ENCODE measurements at regions not wholly inside any gene's neighbourhood (a gene's known extent, or its start where the extent isn't known, plus 50 kb on each side); places are given as distances from the start of the nearest gene placed in this dataset.

- TF ChIP-seq UBTF (IDR thresholded peaks at IDR 0.05; ENCODE audit: borderline replicate concordance in 1 of 2, low read depth in 2 of 2, low read length in 2 of 2) (peak; percentile 48 to 92; a peak in 2 of 4 replicates), CTBP1 (IDR thresholded peaks at IDR 0.05; ENCODE audit: borderline replicate concordance) (peak; percentile 30; the same call in 1 of the 2 replicates), POLR2A (conservative IDR thresholded peaks at IDR 0.05) (peak; percentile 67), GATAD2B (IDR thresholded peaks at IDR 0.05; ENCODE audit: borderline replicate concordance) (peak; percentile 35; the same call in 1 of the 2 replicates), SAFB (IDR thresholded peaks at IDR 0.05; ENCODE audit: borderline replicate concordance, low read depth, low read length) (peak; percentile 98), MECOM (CRISPR knock-in tag; IDR thresholded peaks at IDR 0.05) (no peak), ZNF395 (CRISPR knock-in tag; IDR thresholded peaks at IDR 0.05) (peak; percentile 61; the same call in 1 of the 2 replicates), ZKSCAN8 (CRISPR knock-in tag; IDR thresholded peaks at IDR 0.05) (no peak)
Measured at GRCh38 chr22:12601870-12602779, 2925.9 kb upstream of the OR11H1 start (continued).
